CD14-positive monocyte (primary cell): ENCODE measurements at regions not wholly inside any gene's neighbourhood (a gene's known extent, or its start where the extent isn't known, plus 50 kb on each side); places are given as distances from the start of the nearest gene placed in this dataset.

Source experiments
- DNase-seq, 3 donors: peaks; one replicate each; pipeline ENCODE4 v3.0.0-alpha.2; 2011 to 2022
- H2AFZ ChIP-seq: 2 replicates; pipeline ENCODE4 v1.6.0; 2012; ENCODE audit warnings: mild to moderate bottlenecking, low read depth, low read length, inconsistent platforms; ENCODE audit not compliant: insufficient read depth, poor library complexity, severe bottlenecking
- H3K27ac ChIP-seq, 2 donors: 1 replicate in 1 of 2; 2 replicates in 1 of 2; pipeline ENCODE4 v1.5.1; 2012 to 2013; ENCODE audit warnings: low read length in 2 of 2, control low read depth in 1 of 2, inconsistent platforms in 1 of 2, low read depth in 1 of 2, mild to moderate bottlenecking in 1 of 2
- H3K27me3 ChIP-seq, 2 donors: one replicate each; pipeline versions ENCODE4 v1.6.0 to v1.6.1; 2011 to 2013; ENCODE audit warnings: low read length in 2 of 2; ENCODE audit not compliant: control insufficient read depth in 2 of 2, insufficient read depth in 2 of 2
- H3K36me3 ChIP-seq, 2 donors: replicated peaks in 1 of 2; 1 replicate in 1 of 2; 2 replicates in 1 of 2; pipeline versions ENCODE4 v1.5.1 to v1.6.1; 2012 to 2013; ENCODE audit warnings: low read length in 2 of 2, control low read depth in 1 of 2, inconsistent platforms in 1 of 2, mild to moderate bottlenecking in 1 of 2; ENCODE audit not compliant: insufficient read depth in 2 of 2, control insufficient read depth in 1 of 2
- H3K4me1 ChIP-seq, 2 donors: 1 replicate in 1 of 2; 2 replicates in 1 of 2; pipeline versions ENCODE4 v1.5.1 to v1.6.1; 2012 to 2013; ENCODE audit warnings: low read length in 2 of 2, control low read depth in 1 of 2, inconsistent platforms in 1 of 2, mild to moderate bottlenecking in 1 of 2, moderate library complexity in 1 of 2; ENCODE audit not compliant: insufficient read depth in 2 of 2, control insufficient read depth in 1 of 2
- H3K4me2 ChIP-seq: replicated peaks from 2 replicates; pipeline ENCODE3; 2012; ENCODE audit warnings: low read length, moderate library complexity, mild to moderate bottlenecking; ENCODE audit not compliant: poor library complexity, severe bottlenecking; ENCODE audit errors: extremely low read depth
- H3K4me3 ChIP-seq, 3 experiments: fragments of 200-600 bp in 1 of 3; sonication (generic) in 1 of 3; replicated peaks in 1 of 3; 1 replicate in 2 of 3; 2 replicates in 1 of 3; pipeline ENCODE4 v1.5.1; 2011 to 2013; ENCODE audit warnings: low read length in 3 of 3, mild to moderate bottlenecking in 3 of 3, control low read depth in 2 of 3, low read depth in 2 of 3, inconsistent platforms in 1 of 3, moderate library complexity in 1 of 3
- H3K79me2 ChIP-seq: 2 replicates; pipeline ENCODE4 v1.6.0; 2012; ENCODE audit warnings: mild to moderate bottlenecking, control low read depth, inconsistent platforms, low read length, moderate library complexity; ENCODE audit not compliant: insufficient read depth
- H3K9ac ChIP-seq: 2 replicates; pipeline ENCODE4 v1.6.0; 2017; ENCODE audit warnings: low read length, mild to moderate bottlenecking; ENCODE audit not compliant: insufficient read depth, poor library complexity, severe bottlenecking
- H3K9me3 ChIP-seq, 2 donors: replicated peaks in 1 of 2; 1 replicate in 1 of 2; 2 replicates in 1 of 2; pipeline versions ENCODE4 v1.5.1 to v1.6.1; 2012 to 2013; ENCODE audit warnings: low read length in 2 of 2, control low read depth in 1 of 2; ENCODE audit not compliant: control insufficient read depth in 1 of 2, insufficient read depth in 1 of 2
- H4K20me1 ChIP-seq: 2 replicates; pipeline ENCODE4 v1.6.0; 2012; ENCODE audit warnings: mild to moderate bottlenecking, low read length, control low read depth, moderate library complexity; ENCODE audit not compliant: insufficient read depth
- H3K27ac Mint-ChIP-seq, 7 donors: one replicate each; pipeline ENCODE4 v1.8.0; 2020; ENCODE audit warnings: mild to moderate bottlenecking in 7 of 7, mixed read lengths in 7 of 7, moderate library complexity in 6 of 7, inconsistent platforms in 2 of 7
- H3K27me3 Mint-ChIP-seq, 3 donors: one replicate each; pipeline ENCODE4 v1.8.0; 2021 to 2022; ENCODE audit warnings: low read depth in 3 of 3, mild to moderate bottlenecking in 3 of 3, mixed read lengths in 3 of 3, moderate library complexity in 3 of 3, inconsistent platforms in 1 of 3
- H3K36me3 Mint-ChIP-seq, 2 donors: one replicate each; pipeline ENCODE4 v1.8.0; 2020; ENCODE audit warnings: mixed read lengths in 2 of 2, inconsistent platforms in 1 of 2, mild to moderate bottlenecking in 1 of 2
- H3K4me1 Mint-ChIP-seq: one replicate; pipeline ENCODE4 v1.8.0; 2020; ENCODE audit warnings: mild to moderate bottlenecking, mixed read lengths
- H3K4me3 Mint-ChIP-seq, 2 donors: one replicate each; pipeline ENCODE4 v1.8.0; 2020; ENCODE audit warnings: mild to moderate bottlenecking in 2 of 2, mixed read lengths in 2 of 2, moderate library complexity in 1 of 2
- H3K9me3 Mint-ChIP-seq, 7 donors: one replicate each; pipeline ENCODE4 v1.8.0; 2020 to 2022; ENCODE audit warnings: mixed read lengths in 7 of 7, mild to moderate bottlenecking in 6 of 7, moderate library complexity in 6 of 7, inconsistent platforms in 2 of 7
- WGBS: methylation state at CpG from one replicate; pipeline ENCODE4 v1.1.5; 2013; ENCODE audit warnings: missing lambda C conversion rate; ENCODE audit not compliant: insufficient coverage; 5-methylcytosine and 5-hydroxymethylcytosine counted together
- intact Hi-C, 2 donors: fragments of 100-400 bp; cut with micrococcal nuclease; formaldehyde crosslinking; loops; one replicate each; pipeline versions ENCODE4 v1.15.0 to v1.15.1; 2023
- TF ChIP-seq, protein P1 (sequence below): fragments of 200-600 bp; IDR thresholded peaks from one replicate; pipeline ENCODE4 v1.8.0; 2022; ENCODE audit warnings: antibody characterized with exemption, mild to moderate bottlenecking

- intact Hi-C loops, result no loop called here
- Mint-ChIP-seq H3K27ac (no peak overlapping the region), H3K4me1 (no peaks in the 10 kb centered on the region), H3K4me3 (no peak overlapping the region), H3K9me3 (peaks cover 0 to 4% (median 0%) of the 10 kb centered on the region in 7 donors), H3K36me3 (no peaks in the 10 kb centered on the region), H3K27me3 (peaks cover 7 to 10% (median 9%) of the 10 kb centered on the region in 3 donors)
- Histone ChIP-seq H3K9me3 (no peaks in the 10 kb centered on the region), H3K36me3 (no peaks in the 10 kb centered on the region), H3K9ac (no peak overlapping the region), H3K4me3 (no peak overlapping the region), H4K20me1 (no peaks in the 10 kb centered on the region), H3K27me3 (no peaks in the 10 kb centered on the region), H3K79me2 (no peaks in the 10 kb centered on the region), H3K4me1 (no peaks in the 10 kb centered on the region), H2AFZ (no peak overlapping the region), H3K4me2 (no peak overlapping the region), H3K27ac (no peak overlapping the region)
- 69% methylated on average over 4 of the region's 6 CpGs for WGBS
- TF ChIP-seq, protein P1, sequence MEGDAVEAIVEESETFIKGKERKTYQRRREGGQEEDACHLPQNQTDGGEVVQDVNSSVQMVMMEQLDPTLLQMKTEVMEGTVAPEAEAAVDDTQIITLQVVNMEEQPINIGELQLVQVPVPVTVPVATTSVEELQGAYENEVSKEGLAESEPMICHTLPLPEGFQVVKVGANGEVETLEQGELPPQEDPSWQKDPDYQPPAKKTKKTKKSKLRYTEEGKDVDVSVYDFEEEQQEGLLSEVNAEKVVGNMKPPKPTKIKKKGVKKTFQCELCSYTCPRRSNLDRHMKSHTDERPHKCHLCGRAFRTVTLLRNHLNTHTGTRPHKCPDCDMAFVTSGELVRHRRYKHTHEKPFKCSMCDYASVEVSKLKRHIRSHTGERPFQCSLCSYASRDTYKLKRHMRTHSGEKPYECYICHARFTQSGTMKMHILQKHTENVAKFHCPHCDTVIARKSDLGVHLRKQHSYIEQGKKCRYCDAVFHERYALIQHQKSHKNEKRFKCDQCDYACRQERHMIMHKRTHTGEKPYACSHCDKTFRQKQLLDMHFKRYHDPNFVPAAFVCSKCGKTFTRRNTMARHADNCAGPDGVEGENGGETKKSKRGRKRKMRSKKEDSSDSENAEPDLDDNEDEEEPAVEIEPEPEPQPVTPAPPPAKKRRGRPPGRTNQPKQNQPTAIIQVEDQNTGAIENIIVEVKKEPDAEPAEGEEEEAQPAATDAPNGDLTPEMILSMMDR, result no peak
- DNase-seq, result no peak
These were observed 296.7 kb upstream of the IRX5 start for GRCh38 chr16:54633943-54634362.

GRCh38 chr16:54632322-54633220 is 298.1 kb upstream of the IRX5 start:
- Histone ChIP-seq H3K27me3 (no peaks in the 10 kb centered on the region), H3K4me3 (no peak overlapping the region), H3K36me3 (no peaks in the 10 kb centered on the region), H3K9me3 (no peaks in the 10 kb centered on the region), H4K20me1 (no peaks in the 10 kb centered on the region), H3K4me1 (no peaks in the 10 kb centered on the region), H3K9ac (no peak overlapping the region), H2AFZ (no peak overlapping the region), H3K4me2 (no peak overlapping the region), H3K79me2 (no peaks in the 10 kb centered on the region), H3K27ac (no peak overlapping the region)
- Mint-ChIP-seq H3K27ac (no peak overlapping the region), H3K4me1 (no peaks in the 10 kb centered on the region), H3K4me3 (no peak overlapping the region), H3K9me3 (peaks cover 0 to 4% (median 0%) of the 10 kb centered on the region in 7 donors), H3K36me3 (no peaks in the 10 kb centered on the region), H3K27me3 (peaks cover 6 to 9% (median 6%) of the 10 kb centered on the region in 3 donors)
- 93% methylated on average over 3 of the region's 13 CpGs for WGBS
- TF ChIP-seq, protein P1, result no peak
- DNase-seq, result no peak
- intact Hi-C loops, result no loop called here
